ENCODE measurements at regions not wholly inside any gene's neighbourhood (a gene's known extent, or its start where the extent isn't known, plus 50 kb on each side); places are given as distances from the start of the nearest gene placed in this dataset.

- DNase-seq: no peak
Observed at GRCh38 chr4:32117693-32118092, 1397.5 kb downstream of the PCDH7 start.

GRCh38 chr4:32119907-32120306 lies 1399.7 kb downstream of the PCDH7 start:
- DNase-seq: no peak

- DNase-seq: no peak
Observed at GRCh38 chr4:32128549-32128948, 1408.4 kb downstream of the PCDH7 start.

- no peak for DNase-seq
Observed at GRCh38 chr4:32129967-32130366, 1409.8 kb downstream of the PCDH7 start.

- DNase-seq: no peak
Observed at GRCh38 chr4:32133141-32133540, 1413.0 kb downstream of the PCDH7 start.

GRCh38 chr4:32133734-32134133 lies 1413.6 kb downstream of the PCDH7 start:
- no peak for DNase-seq

DNA sequence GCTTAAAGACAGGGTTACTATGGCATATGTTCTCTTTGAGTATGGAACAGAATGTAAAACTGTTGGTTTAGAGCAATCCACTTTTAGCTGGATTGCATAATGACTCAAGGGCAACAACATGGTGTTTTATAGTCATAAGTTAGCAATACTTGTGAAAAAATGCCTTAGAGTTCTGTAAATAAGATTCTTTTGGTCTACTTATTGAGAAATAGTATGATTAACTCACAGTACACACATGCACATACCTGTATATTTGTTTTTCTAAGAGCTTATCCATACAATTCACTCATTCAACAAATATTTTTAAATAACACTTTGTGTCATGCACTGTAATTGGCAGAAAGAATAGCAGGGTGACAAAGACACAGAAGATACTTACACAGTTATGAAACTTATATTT lies 1415.5 kb downstream of the PCDH7 start:
- DNase-seq: no peak

DNA sequence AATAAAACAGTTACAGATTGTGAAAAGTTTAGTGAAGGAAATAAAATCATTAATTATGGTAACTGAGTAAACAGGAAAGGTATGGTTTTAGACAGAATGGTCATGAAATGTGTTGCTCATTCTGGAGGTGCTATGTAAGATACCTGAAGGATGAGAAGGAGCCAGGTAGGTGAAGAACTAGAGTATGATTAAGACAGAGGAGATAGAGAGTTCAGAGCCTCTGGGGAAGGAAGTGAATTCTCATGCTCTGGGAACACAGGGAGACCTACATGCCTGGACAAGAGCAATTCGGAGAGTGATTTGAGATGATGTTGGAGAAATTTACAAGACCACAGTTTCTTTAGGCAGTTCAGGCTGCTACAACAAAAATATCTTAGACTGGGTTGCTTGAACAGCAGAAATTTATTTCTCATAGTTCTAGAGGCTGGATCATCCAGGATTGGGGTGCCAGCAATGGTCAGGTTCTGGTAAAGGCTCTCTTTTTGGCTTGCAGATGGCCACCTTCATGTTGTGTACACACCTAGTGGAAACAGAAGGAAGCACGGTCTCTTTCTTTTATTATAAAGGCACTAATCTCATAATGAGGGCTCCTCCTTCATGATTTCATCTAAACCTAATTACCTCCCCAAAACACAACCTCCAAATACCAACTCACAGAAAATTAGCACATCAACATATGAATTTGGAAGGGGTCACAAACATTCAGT lies 1416.1 kb downstream of the PCDH7 start:
- DNase-seq: no peak

DNA sequence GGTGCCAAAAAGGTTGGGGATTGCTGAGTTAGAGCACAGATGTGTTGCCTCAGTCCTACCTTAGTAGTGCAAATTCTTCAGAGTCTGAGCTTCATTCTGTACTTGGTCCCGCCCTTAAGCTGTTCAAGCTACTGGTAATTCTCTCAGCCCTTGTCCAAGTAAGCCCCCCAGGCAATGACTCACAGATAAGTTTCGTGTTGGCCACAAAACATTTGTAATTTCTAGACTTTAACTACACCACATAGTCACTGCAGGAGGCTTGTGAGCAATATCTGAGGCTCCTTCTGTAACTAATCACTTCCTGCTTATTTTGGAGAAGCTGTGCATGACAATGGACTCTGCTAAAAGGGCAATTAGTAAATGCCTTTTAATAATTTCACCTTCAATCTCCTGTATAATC lies 1420.5 kb downstream of the PCDH7 start:
- no peak for DNase-seq

- no peak for DNase-seq
Observed at GRCh38 chr4:32142075-32142474, 1421.9 kb downstream of the PCDH7 start.

DNA sequence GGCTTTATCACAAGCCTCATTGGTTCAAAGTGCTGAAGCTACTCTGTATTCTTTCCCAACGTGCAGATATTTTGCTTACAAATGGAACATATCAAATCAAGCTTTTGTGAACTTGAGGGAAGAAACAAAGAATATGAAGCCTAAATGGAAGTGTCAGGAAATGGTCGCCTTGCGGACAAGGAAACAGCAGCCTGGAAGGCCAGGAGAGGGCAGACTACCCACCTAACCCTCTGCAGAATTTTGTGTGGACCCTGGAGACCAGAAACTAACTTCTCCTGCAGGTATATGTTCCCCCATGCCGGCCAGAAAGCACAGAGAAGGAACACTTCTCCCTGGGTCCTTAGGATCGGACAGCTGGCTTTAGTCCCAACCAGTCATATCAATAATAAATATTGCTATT lies 1425.8 kb downstream of the PCDH7 start:
- no peak for DNase-seq

- no peak for DNase-seq
Observed at GRCh38 chr4:32147446-32148085, 1427.4 kb downstream of the PCDH7 start.

- DNase-seq: no peak
Observed at GRCh38 chr4:32148111-32148666, 1428.0 kb downstream of the PCDH7 start.

DNA sequence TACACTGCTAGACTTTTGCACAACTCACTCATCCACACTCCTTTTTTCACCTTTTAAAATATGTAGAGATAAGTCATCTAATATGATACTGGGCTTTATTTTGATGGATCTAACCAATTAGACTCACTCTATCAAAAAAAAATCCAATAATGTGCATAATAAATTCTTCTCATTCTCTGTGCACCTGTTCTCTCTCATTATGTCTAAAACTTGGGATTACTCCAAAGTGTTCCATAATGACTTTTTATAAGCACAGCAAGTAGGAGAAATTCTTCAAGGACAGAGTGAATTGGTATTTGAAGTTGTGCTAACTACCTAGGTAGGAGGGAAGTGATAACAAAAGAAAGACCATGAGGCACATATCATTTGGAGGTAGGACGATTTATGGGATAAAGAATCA lies 1438.8 kb downstream of the PCDH7 start:
- no peak for DNase-seq

DNA sequence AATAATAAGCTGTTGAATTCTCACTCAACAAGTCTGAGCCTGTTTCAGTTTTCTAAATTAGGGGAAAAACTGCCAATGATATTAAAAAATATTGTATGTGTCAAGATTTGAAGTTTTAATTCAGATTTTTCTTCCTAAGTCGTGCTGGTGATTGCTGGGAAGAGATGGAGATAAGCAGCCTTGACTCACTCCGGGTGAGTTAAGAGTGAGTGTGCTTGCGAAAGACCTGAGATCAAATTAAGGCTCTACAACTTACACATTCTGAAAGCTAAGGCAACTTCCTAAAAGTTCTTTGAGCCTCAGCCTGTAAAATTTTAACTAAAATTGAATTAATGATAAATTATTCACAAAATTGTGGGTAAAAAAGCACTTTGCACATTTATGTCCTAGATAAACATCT lies 1441.2 kb downstream of the PCDH7 start:
- no peak for DNase-seq

DNA sequence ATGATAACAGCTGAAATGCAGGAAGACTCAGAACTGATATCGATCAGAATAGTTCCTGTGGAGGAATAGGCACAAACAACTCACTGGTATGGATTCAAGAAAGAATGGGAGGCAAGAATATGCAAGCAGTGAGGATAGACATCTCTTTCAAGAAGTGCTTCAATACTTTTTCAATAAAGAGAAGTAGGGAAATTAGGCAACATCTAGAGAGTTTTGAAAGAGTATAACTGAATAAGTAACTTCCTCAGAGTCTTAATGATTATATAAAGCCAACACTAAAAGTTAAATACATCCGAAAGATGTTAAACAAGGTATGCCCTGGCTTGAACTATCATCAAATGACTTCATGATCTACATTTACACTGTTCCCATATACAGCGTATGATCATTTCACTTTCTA lies 1443.0 kb downstream of the PCDH7 start:
- no peak for DNase-seq

- DNase-seq: no peak
Observed at GRCh38 chr4:32169841-32170240, 1449.7 kb downstream of the PCDH7 start.

GRCh38 chr4:32172086-32172485 lies 1451.9 kb downstream of the PCDH7 start:
- no peak for DNase-seq

- DNase-seq: no peak
Observed at GRCh38 chr4:32172761-32173160, 1452.6 kb downstream of the PCDH7 start.

GRCh38 chr4:32180086-32180485 lies 1459.9 kb downstream of the PCDH7 start:
- DNase-seq: no peak

GRCh38 chr4:32184186-32184585 lies 1464.0 kb downstream of the PCDH7 start:
- no peak for DNase-seq

GRCh38 chr4:32189130-32189529 lies 1469.0 kb downstream of the PCDH7 start:
- DNase-seq: no peak

DNA sequence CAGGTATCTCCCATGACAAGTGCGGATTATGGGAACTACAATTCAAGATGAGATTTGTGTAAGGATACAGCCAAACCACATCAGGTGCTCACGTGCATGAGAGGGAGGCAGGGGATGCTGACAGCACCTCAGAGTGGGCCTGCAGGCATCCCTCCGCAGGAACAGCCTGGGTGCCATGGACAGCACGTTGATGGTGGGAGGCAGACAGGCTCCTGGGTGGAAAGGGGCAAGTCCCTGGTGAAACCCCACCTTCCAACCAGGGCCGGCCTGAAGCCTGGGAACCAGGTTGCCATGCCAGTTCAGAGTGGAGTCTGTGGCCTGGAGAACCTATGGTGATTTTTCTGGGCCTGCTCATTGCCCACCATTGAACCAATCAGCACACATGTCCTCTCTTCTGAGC lies 1469.6 kb downstream of the PCDH7 start:
- DNase-seq: no peak

GRCh38 chr4:32191961-32192360 lies 1471.8 kb downstream of the PCDH7 start:
- no peak for DNase-seq

GRCh38 chr4:32192363-32192762 lies 1472.2 kb downstream of the PCDH7 start:
- DNase-seq: no peak

Data from left hindlimb (tissue), 1 donor.